HepG2 (cell line): ENCODE measurements at regions not wholly inside any gene's neighbourhood (a gene's known extent, or its start where the extent isn't known, plus 50 kb on each side); places are given as distances from the start of the nearest gene placed in this dataset.

Source experiments
- ATAC-seq: fragments of 200-7000 bp; cut with Tn5 transposase; 3 replicates; pipeline ENCODE4 v1.9.1; 2020; ENCODE audit warnings: mild to moderate bottlenecking, moderate library complexity
- BruUV-seq: library from RNA; stranded (reverse); fragments of 400-500 nt; replicated peaks from 2 replicates; lab custom pipeline; 2021; lab: Mats Ljungman, UMichigan
- CTCF ChIA-PET: fragments of 300-600 bp; formaldehyde crosslinking; extraction: SDS; loops from one replicate; lab custom pipeline; 2021; ENCODE audit warnings: low total read pairs, inconsistent platforms, low intra/inter-chr PET ratio; lab: Yijun Ruan, JAX
- POLR2A ChIA-PET: fragments of 350-600 bp; sonication (Branson Sonifier 250); formaldehyde crosslinking; loops from one replicate; lab custom pipeline; 2020; ENCODE audit warnings: antibody characterized with exemption, inconsistent platforms; lab: Yijun Ruan, JAX
- DNase-seq: peaks from one replicate; pipeline ENCODE4 v3.0.0-alpha.2; 2015; ENCODE audit warnings: low spot score
- FAIRE-seq: peaks from 3 replicates; lab custom pipeline; 2011; peaks lifted over from hg19 to GRCh38; lab: Jason Lieb, UNC
- H2AFZ ChIP-seq: one replicate; pipeline ENCODE4 v1.6.1; 2011; ENCODE audit warnings: low read length, inconsistent platforms
- H3K27ac ChIP-seq: fragments of 300-600 bp; 3 replicates; pipeline ENCODE4 v1.8.0; 2011; ENCODE audit warnings: mixed run types, mild to moderate bottlenecking, mixed read lengths, low read length, inconsistent platforms; ENCODE audit not compliant: insufficient read depth; ENCODE audit errors: extremely low read length
- H3K27me3 ChIP-seq, 2 experiments: fragments of 200-600 bp in 1 of 2; 2 replicates in 1 of 2; 3 replicates in 1 of 2; pipeline versions ENCODE4 v1.6.0 to v1.8.0; 2011; ENCODE audit warnings: low read length in 2 of 2, mild to moderate bottlenecking in 2 of 2, moderate library complexity in 2 of 2, inconsistent platforms in 1 of 2; ENCODE audit not compliant: insufficient read depth in 2 of 2, control insufficient read depth in 1 of 2
- H3K36me3 ChIP-seq, 2 experiments: fragments of 200-600 bp in 1 of 2; replicated peaks in 1 of 2; 2 replicates in 1 of 2; 3 replicates in 1 of 2; pipeline versions ENCODE4 v1.5.1 to v1.8.0; 2011; ENCODE audit warnings: low read length in 2 of 2, inconsistent platforms in 1 of 2; ENCODE audit not compliant: insufficient read depth in 2 of 2, control insufficient read depth in 1 of 2
- H3K4me1 ChIP-seq: 2 replicates; pipeline ENCODE4 v1.5.1; 2012; ENCODE audit warnings: low read length, inconsistent platforms; ENCODE audit not compliant: insufficient read depth
- H3K4me2 ChIP-seq: 2 replicates; pipeline ENCODE4 v1.6.0; 2011; ENCODE audit warnings: low read depth, low read length, inconsistent platforms
- H3K4me3 ChIP-seq, 3 experiments: fragments of 200-600 bp in 1 of 3; sonication (generic), shearing (Covaris generic) in 1 of 3; replicated peaks in 1 of 3; 2 replicates each; pipeline ENCODE4 v1.5.1; 2011 to 2016; ENCODE audit warnings: low read length in 3 of 3, inconsistent platforms in 2 of 3, low read depth in 2 of 3, mild to moderate bottlenecking in 2 of 3, control low read depth in 1 of 3, mixed read lengths in 1 of 3; ENCODE audit not compliant: insufficient read depth in 1 of 3
- H3K79me2 ChIP-seq: one replicate; pipeline ENCODE4 v1.6.1; 2011; ENCODE audit warnings: low read length, inconsistent platforms; ENCODE audit not compliant: insufficient read depth
- H3K9ac ChIP-seq: 2 replicates; pipeline ENCODE4 v1.6.0; 2011; ENCODE audit warnings: mild to moderate bottlenecking, low read depth, low read length, inconsistent platforms; ENCODE audit not compliant: insufficient read depth
- H3K9me3 ChIP-seq: 2 replicates; pipeline ENCODE4 v1.5.1; 2012; ENCODE audit warnings: mild to moderate bottlenecking, low read length
- H4K20me1 ChIP-seq: 2 replicates; pipeline ENCODE4 v1.6.0; 2011; ENCODE audit warnings: inconsistent platforms, mild to moderate bottlenecking, low read length, moderate library complexity; ENCODE audit not compliant: insufficient read depth
- FLYWCH1 ChIP-seq: sonication (generic); formaldehyde crosslinking; IDR thresholded peaks from 2 replicates; pipeline ENCODE4 v1.8.1; 2023; ENCODE audit warnings: mild to moderate bottlenecking, missing genetic modification reagents
- HOXD1 ChIP-seq: sonication (generic); formaldehyde crosslinking; IDR thresholded peaks from 2 replicates; pipeline ENCODE4 v1.5.0; 2020; ENCODE audit warnings: missing genetic modification reagents
- IRX3 ChIP-seq: sonication (generic); formaldehyde crosslinking; IDR thresholded peaks from 2 replicates; pipeline ENCODE4 v1.8.1; 2023; ENCODE audit warnings: mild to moderate bottlenecking, low read depth, missing genetic modification reagents, borderline replicate concordance
- RAD51 ChIP-seq: fragments of 450-650 bp; IDR thresholded peaks from 2 replicates; pipeline ENCODE4 v1.6.1; 2016; ENCODE audit warnings: borderline replicate concordance
- RNF2 ChIP-seq: fragments of 450-650 bp; conservative IDR thresholded peaks from 2 replicates; pipeline ENCODE4 v1.6.1; 2016; ENCODE audit warnings: low read depth
- ZFP37 ChIP-seq: sonication (generic); formaldehyde crosslinking; IDR thresholded peaks from 2 replicates; pipeline ENCODE4 v1.4.0; 2020; ENCODE audit warnings: missing genetic modification reagents, borderline replicate concordance
- ZFP91 ChIP-seq: sonication (generic); formaldehyde crosslinking; IDR thresholded peaks from 2 replicates; pipeline ENCODE4 v1.9.0; 2022; ENCODE audit warnings: missing genetic modification reagents, mild to moderate bottlenecking, borderline replicate concordance
- ZNF17 ChIP-seq: sonication (generic); formaldehyde crosslinking; IDR thresholded peaks from 2 replicates; pipeline ENCODE4 v1.5.0; 2020; ENCODE audit warnings: mild to moderate bottlenecking, missing genetic modification reagents
- ZNF260 ChIP-seq: sonication (generic); formaldehyde crosslinking; IDR thresholded peaks from 2 replicates; pipeline ENCODE4 v1.4.0; 2020; ENCODE audit warnings: missing genetic modification reagents, low read depth, mild to moderate bottlenecking, borderline replicate concordance
- ZNF292 ChIP-seq: sonication (generic); formaldehyde crosslinking; IDR thresholded peaks from 2 replicates; pipeline ENCODE4 v1.8.1; 2022; ENCODE audit warnings: mild to moderate bottlenecking, low read depth, missing genetic modification reagents, borderline replicate concordance
- ZNF414 ChIP-seq: sonication (generic); formaldehyde crosslinking; IDR thresholded peaks from 2 replicates; pipeline ENCODE4 v1.5.0; 2020; ENCODE audit warnings: missing genetic modification reagents
- ZNF574 ChIP-seq: sonication (generic); formaldehyde crosslinking; IDR thresholded peaks from 2 replicates; pipeline ENCODE4 v1.4.0; 2020; ENCODE audit warnings: missing genetic modification reagents
- ZNF580 ChIP-seq: IDR thresholded peaks from 2 replicates; pipeline ENCODE4 v1.6.1; 2016; ENCODE audit warnings: low read depth, borderline replicate concordance
- ZNF724P ChIP-seq: sonication (generic); formaldehyde crosslinking; IDR thresholded peaks from 2 replicates; pipeline ENCODE4 v1.8.0; 2022; ENCODE audit warnings: missing genetic modification reagents, borderline replicate concordance
- WGBS: methylation state at CpG from one replicate; pipeline ENCODE4 v1.1.6; 2017; ENCODE audit warnings: low lambda C conversion rate; 5-methylcytosine and 5-hydroxymethylcytosine counted together
- in situ Hi-C: cut with HindIII; loops from 2 replicates; pipeline ENCODE4 v1.10.0; 2017; ENCODE audit warnings: low pct_unique_long_range_greater_than_20kb; ENCODE audit not compliant: extremely low pct_ligation_motif_present
- intact Hi-C: fragments of 100-400 bp; cut with micrococcal nuclease; formaldehyde crosslinking; loops from one replicate; pipeline ENCODE4 v1.10.0; 2022; ENCODE audit not compliant: unreplicated experiment

GRCh38 chr4:155592938-155593297, 73.7 kb upstream of the GUCY1A1 start:
- Histone ChIP-seq H3K4me3 (no peak overlapping the region), H2AFZ (no peak overlapping the region), H3K9me3 (no peaks in the 10 kb centered on the region), H3K4me1 (no peaks in the 10 kb centered on the region), H4K20me1 (no peaks in the 10 kb centered on the region), H3K27ac (no peak overlapping the region), H3K79me2 (no peaks in the 10 kb centered on the region), H3K9ac (no peak overlapping the region), H3K36me3 (no peaks in the 10 kb centered on the region), H3K27me3 (no peaks in the 10 kb centered on the region), H3K4me2 (no peak overlapping the region)
- ATAC-seq (no peak), DNase-seq (no peak), FAIRE-seq (no peak)
- in situ Hi-C loops = no loop called here
- POLR2A ChIA-PET = no interaction called here
- TF ChIP-seq ZNF17 (CRISPR knock-in tag) = no peak
- TF ChIP-seq ZFP91 = no peak
- TF ChIP-seq ZNF580 (CRISPR knock-in tag) = no peak
- TF ChIP-seq HOXD1 (CRISPR knock-in tag) = no peak
- TF ChIP-seq FLYWCH1 (CRISPR knock-in tag) = no peak
- no peak for TF ChIP-seq ZFP37
- no peak for TF ChIP-seq RAD51
- no peak for TF ChIP-seq IRX3 (CRISPR knock-in tag)
- TF ChIP-seq RNF2 = no peak
- TF ChIP-seq ZNF574 (CRISPR knock-in tag) = no peak
- TF ChIP-seq ZNF260 (CRISPR knock-in tag) = no peak
- TF ChIP-seq ZNF292 (CRISPR knock-in tag) = no peak
- no peak for TF ChIP-seq ZNF724P (CRISPR knock-in tag)
- TF ChIP-seq ZNF414 = no peak
- CTCF ChIA-PET = no interaction called here
- no TSS peak for BruUV-seq
- WGBS = 0% methylated on average over 1 of the region's 1 CpG
- intact Hi-C loops = no loop called here
